OCI-LY3 (cell line): ENCODE measurements at regions not wholly inside any gene's neighbourhood (a gene's known extent, or its start where the extent isn't known, plus 50 kb on each side); places are given as distances from the start of the nearest gene placed in this dataset.

Experiments
- EZH2phosphoT487 ChIP-seq: fragments of 200-600 bp; shearing (Covaris generic); IDR thresholded peaks from 2 replicates; pipeline ENCODE4 v1.6.1; 2018; ENCODE audit warnings: antibody characterized with exemption, mixed run types, low read depth
- TF ChIP-seq, protein P1 (sequence below): fragments of 200-600, 300-600 bp; sonication (generic); IDR thresholded peaks from 2 replicates; pipeline ENCODE4 v1.5.1; 2014; ENCODE audit warnings: antibody characterized with exemption, low read length, low read depth

DNA sequence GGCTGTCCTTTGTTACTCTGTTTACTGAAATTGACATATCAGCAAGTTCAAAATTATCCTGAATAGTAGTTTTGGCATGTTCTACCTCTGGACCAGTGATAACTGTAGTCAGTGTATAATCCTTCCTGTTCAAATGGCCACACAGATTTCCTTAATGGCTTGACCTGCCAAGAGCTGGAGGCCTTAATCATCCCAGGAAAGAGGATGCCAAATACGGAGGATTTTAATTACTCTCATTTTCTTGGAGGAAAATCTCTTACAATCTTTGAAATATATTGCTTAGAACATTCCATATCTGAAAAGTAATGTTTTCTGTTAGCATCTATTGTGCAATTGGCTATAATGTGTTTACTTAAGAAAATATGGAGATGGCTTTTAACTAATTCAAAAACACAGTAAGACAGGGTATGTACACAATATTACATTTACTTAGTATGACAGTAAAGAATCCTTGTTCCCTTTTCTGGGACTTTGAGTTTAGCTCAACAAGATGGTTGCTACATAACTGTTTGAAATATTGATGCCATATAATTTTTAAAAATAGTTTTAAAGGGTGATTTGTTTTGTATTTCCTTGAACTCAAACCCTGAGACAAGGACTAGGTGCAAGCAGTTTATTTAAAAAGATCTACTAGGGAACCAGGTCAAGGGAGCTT is 68.9 kb upstream of the SELENOP start:
- TF ChIP-seq, protein P1, sequence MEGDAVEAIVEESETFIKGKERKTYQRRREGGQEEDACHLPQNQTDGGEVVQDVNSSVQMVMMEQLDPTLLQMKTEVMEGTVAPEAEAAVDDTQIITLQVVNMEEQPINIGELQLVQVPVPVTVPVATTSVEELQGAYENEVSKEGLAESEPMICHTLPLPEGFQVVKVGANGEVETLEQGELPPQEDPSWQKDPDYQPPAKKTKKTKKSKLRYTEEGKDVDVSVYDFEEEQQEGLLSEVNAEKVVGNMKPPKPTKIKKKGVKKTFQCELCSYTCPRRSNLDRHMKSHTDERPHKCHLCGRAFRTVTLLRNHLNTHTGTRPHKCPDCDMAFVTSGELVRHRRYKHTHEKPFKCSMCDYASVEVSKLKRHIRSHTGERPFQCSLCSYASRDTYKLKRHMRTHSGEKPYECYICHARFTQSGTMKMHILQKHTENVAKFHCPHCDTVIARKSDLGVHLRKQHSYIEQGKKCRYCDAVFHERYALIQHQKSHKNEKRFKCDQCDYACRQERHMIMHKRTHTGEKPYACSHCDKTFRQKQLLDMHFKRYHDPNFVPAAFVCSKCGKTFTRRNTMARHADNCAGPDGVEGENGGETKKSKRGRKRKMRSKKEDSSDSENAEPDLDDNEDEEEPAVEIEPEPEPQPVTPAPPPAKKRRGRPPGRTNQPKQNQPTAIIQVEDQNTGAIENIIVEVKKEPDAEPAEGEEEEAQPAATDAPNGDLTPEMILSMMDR = no peak
- no peak for TF ChIP-seq EZH2phosphoT487
